GM21515 (cell line): ENCODE measurements at regions not wholly inside any gene's neighbourhood (a gene's known extent, or its start where the extent isn't known, plus 50 kb on each side); places are given as distances from the start of the nearest gene placed in this dataset.
"Not testable (repeated sequence)": the region's sequence is repeated elsewhere in the genome, so short reads cannot be mapped to it uniquely, and the experiment has no call there.

Experiments
- ATAC-seq: cut with Tn5 transposase; IDR thresholded peaks from one replicate; pipeline ENCODE4 v1.9.1; 2021; ENCODE audit not compliant: unreplicated experiment

DNA sequence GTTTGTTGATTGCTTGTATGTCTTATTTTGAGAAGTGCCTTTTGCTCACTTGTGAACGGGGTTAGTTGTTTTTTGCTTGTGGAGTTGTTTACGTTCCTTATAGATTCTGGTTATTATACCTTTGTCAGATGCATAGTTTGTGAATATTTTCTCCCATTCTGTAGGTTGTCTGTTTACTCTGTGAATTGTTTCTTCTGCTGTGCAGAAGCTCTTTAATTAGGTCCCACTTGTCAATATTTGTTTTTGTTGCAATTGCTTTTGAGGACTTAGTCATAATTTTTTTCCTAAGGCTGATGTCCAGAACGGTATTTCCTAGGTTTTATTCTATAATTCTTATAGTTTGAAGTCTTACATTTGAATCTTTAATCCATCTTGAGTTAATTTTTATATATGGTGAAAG, 285.3 kb upstream of the GADL1 start:
- ATAC-seq = no peak

DNA sequence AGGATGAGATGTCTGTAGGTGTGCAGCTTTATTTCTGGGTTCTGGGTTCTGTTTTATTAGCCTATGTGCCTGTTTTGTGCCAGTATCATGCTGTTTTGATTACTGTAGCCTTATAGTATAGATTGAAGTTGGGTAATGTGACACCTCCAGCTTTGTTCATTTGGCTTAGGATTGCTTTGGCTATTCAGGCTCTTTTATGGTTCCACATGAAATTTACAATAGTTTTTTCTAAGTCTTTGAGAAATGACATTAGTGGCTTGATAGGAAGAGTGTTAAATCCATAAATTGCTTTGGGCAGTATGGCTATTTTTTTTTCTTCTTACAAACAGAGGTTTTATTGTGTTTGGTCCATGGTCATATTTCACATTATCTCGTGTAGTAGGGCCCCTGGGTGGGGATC, 285.8 kb upstream of the GADL1 start:
- ATAC-seq = no peak

DNA sequence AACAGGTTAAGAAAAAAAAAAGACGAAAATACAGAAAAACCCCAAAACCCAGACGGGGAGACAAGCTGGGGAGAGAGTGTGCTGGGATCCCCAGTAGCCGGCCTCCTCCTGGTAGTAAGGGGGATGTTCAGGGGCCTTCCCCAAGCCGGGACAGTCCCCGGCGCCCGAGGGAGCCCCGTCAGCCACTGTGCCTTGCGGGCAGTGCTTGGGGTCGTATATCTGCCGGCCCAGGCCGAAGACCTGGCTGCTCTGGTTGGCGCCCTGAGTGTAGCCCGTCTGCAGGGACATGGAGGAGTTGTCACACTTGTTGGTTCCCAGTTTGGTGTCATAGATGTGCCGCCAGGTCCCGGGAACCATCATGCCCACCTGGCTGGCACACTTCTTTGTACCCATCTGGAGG, 287.2 kb upstream of the GADL1 start:
- no peak for ATAC-seq

DNA sequence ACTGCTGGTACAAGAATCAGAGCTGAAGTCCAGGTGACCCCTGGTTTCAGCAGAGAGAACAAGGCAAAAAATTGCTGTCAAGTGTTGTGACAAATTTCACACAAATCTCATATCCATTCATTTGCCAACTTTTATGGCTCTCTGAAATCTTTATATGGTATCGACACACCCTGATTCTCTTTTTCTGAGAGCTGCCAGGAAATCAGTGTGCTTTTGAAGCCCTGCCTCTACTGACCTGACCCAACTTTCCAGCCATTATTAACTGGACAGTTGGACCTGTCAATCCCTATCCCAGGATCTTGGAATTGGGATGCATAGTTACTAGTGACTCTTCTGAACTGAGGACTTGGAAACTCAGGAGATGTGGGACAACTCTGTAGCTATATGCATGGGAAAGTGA, 288.2 kb upstream of the GADL1 start:
- no peak for ATAC-seq

DNA sequence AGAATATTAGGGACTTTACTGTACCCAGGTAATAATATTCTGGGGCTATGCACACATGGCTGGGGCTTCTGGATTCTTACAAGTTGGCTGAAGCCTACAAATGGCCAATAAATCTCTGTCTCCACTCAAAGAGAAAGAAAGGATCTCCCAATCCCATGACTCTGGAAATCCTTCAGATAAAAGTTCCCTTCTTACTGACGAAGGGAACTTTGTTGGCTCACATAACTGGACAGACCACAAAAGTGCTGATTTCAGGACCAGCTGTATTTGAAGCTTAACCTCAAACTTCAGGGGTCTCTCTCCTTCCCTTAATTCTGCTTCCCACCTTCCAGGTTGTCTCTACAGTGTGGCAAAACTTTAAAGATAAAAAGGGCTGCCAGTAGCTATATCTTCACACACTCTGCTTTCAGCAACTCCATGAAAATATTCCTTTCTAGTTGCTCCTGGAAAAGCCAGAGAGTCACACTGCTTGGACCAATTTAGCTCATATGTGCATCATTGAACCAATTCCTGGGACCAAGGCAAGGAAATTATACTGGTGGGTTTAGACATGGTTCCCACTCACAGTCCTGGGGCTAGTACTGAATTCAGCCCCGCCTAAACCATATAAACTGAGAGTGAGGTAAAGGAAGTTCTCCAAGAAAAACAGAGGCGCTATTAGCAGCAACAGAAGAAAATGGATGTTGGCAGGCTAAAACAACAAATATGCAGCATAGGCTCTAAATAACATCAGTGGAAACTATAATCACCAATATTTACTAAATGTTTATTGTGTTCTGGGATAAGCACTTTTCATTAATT, 290.0 kb upstream of the GADL1 start:
- no peak for ATAC-seq

DNA sequence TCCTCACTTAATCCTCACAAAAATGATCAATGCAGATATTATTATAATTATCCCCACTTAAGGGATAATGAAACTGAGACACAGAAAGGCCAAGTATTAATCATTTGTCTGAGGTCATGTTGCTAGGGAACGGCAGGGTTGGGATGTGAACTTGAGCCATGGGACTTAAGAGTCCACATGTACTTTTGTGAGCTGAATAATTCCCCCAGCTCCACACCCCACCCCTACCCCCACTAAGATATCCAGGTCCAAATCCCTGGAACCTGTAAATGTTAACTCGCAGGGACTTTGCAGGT, 290.5 kb upstream of the GADL1 start:
- ATAC-seq = no peak

DNA sequence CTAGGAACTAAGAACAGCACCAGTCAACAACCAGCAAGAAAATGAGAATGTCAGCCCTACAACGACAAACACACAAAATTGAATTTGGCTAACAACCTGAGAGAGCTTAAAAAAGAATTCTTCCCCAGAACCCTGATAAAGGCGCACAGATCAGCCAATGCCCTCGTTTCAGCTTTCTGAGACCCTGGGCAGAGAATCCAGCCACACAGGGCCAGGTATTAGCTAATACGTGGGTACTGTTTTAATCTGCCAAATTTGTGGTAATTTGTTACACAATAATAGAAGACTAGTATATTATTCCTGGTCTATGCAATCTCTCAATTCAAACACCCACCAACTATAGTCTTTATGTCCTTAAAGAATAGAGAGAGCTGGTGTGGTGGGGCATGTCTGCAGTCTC, 291.6 kb upstream of the GADL1 start:
- no peak for ATAC-seq

DNA sequence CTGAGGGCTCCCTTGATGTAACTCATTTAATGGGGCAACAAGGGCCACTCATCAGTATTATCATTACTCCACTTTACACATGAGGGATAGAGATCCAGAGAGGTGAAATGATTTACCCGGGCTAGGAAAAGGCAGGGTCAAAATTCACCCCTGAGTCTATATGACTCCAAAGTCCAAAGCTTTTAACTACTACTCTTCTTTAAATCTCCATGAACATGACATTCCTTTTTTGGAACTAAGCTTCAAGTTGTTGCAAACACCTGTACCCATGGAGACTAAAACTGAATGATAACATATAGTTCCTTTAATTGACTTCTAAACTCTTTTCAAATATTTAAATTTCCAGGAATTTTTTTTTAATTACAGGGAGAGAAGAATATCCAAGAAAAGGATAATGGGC, 292.9 kb upstream of the GADL1 start:
- no peak for ATAC-seq

DNA sequence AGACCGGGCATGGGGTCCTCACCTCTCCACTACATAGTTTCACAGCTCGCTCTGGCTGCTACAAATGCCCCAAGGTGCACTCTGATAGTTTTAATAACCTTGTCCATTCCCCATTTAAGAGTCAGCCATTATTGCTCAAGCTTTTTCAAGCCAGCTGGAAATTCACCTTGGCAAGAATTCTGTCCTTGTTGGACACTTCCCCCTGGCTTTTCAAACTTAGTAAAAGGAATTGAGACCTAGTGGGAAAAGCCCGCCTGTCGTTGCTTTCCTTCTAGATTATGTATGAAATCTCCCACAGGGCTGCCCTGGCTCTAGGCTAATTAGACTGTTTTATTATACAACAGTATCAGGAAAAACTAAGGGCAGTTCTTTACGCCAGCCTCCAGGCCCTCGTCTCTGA, 293.7 kb upstream of the GADL1 start:
- no peak for ATAC-seq

DNA sequence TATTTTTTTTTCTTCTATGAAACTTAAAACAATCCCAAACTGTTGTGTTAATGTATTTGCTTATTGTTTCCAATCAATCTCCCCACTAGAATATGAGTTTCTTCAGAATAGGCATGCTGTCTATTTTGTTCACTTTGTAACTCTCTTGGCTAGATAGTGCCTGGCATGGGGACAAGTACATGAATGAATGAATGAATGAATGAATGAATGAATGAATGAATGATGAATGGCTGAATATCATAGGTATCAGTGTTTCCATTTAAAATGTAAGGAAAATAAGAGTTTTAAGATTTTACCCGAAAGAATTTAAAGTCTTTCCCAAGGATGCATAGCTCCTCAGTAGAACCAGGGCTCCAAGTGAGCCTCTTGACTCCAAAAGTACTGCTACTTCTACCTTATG, 294.9 kb upstream of the GADL1 start:
- ATAC-seq = no peak

DNA sequence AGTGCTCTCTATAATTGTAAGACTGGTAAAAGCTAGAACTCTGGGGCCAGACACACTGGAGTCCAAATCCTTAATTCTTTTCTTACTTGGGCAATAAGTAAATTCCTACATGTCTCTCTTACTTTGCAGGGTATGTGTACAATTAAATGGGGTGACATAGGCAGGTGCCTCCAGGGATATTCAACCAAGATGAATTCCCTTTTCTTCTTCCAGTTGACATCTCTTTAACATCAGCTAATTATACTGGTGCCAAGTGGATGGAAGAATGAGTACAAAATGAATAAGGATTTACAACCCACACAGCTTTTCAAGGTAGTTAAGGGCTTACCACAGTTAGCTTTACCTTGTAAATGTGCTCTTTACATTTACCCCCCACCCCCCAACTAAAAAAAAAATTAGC, 295.5 kb upstream of the GADL1 start:
- ATAC-seq = no peak

DNA sequence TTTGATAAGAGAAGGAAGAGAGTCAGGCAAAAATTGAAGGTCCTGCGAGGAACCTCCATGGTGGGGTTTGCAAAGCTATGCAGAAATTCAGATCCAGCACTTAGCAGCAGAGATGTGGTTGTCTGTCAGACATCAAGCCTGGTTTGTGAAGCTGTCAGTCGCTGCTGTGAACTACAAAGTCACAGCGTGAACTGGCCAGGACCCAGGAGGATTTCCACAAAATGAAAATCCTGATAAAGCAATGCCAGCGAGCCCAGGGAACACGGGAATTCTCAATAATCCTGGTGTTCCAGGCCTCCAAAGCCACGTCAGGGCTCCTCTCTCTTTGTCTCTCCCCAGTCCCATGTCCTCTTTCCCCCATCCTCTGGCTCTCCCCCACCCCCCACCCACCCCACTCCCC, 296.9 kb upstream of the GADL1 start:
- no peak for ATAC-seq

DNA sequence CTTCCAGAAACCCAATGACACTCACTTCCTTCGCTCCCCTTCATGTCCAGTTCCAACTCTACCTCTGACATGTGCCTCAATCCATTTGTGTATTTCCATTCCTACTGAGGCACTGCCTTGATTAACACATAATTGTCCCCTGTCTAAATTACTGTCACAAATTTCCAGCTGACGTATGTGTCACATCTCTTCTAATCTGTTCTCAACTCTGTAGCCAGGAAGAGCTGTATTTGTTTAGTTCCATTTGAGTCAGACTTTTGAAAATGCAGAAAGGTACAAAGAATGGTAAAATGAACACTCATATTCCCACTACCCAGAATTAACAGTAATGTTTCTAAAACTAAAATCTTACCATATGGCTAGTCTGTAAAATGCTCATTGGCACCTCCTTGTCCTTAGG, 299.0 kb upstream of the GADL1 start:
- no peak for ATAC-seq

DNA sequence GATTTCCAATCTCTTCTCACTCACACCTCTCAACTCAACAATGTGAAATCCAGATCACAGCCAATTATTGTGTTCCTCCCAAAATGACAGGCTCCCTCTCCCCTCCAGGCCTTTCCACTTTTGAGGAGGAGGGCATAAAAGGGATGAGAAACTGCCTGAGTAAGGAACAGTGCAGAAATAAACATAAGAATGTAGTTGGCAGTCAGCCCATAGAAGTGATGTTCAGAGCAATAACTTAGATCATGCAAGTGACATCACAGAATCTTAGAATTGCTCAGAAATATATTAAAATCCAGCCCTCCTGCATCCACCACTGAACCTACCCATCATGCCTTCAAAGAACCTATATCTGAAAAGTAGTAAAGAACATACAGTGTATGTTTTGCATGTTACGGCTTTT, 299.4 kb upstream of the GADL1 start:
- no peak for ATAC-seq

DNA sequence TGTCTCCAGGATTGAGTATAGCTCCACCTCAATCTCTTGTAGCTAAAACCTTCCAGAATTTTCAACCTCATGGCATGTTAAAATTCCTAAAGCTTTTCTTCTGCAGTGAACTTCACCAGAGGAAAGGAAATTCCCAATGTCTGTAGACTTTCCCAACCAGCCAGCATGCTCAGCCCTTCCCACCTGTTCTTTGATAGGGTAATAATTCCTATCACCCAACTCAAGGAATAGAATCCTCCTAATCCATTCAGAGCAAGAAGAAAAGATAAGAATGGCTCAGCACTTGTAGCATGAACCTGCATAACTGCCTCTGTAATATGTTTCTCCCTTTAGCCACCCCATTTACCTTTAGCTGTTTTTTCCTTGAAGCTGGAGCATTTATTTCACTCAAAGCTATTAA, 301.8 kb upstream of the GADL1 start:
- no peak for ATAC-seq

DNA sequence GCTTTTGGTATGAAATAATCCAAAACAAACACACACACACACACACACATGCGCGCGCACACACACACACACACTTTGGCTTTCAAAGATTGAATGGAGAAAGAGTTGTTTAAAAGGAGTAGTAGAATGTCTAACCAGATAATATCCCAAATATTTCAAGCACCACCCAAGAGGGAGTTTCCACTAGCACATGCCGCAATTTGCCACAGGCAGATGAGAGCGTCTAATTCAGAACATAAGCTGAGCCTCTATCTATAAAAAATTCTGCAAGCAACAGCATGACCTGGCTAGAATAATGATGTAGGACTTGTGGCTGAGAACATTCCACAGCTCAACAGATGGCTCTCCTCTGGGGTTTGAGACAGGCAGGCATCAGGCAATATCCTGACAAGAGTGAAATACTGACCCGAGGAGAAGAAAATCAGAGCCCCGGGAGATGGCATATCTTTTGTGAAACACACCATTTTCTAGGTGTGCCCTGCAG, 302.5 kb upstream of the GADL1 start:
- no peak for ATAC-seq

DNA sequence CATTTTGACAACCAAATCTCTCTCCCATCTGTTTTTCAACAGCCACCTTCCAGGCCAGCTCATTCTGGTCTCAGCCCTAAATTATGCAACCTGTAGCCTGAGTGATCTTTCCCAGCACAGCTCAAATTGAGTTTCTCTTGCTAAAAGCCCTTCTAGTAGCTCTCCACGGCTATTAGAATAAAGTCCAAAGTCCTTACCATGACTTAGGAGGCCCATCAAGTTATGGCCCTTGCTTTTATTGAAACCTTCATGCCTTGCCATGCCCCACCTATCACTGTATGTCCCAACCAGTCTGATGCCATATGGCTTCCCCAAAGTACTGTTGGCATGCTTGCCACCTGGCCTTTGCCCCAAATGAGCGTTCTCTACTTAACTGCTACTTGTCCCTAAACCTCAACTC, 303.5 kb upstream of the GADL1 start:
- ATAC-seq = no peak

DNA sequence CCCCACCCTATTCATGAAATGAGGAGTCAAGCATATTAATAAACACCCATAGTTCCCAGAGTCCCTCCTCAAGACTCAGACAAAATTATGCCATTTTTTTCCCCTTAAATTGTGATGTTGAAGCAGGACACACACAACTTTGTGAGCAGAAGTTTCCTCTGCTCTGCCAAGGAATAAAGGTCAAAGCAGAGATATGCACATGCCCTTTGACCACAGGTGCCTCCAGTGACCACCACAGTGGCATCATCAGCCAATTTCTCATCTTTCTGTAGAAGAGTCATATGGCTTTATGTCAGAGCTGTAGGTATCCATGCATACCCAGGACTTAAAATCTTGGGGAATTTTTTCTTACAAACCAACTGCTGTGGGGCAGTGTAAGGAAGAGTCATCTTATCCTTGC, 304.4 kb upstream of the GADL1 start:
- ATAC-seq = no peak

DNA sequence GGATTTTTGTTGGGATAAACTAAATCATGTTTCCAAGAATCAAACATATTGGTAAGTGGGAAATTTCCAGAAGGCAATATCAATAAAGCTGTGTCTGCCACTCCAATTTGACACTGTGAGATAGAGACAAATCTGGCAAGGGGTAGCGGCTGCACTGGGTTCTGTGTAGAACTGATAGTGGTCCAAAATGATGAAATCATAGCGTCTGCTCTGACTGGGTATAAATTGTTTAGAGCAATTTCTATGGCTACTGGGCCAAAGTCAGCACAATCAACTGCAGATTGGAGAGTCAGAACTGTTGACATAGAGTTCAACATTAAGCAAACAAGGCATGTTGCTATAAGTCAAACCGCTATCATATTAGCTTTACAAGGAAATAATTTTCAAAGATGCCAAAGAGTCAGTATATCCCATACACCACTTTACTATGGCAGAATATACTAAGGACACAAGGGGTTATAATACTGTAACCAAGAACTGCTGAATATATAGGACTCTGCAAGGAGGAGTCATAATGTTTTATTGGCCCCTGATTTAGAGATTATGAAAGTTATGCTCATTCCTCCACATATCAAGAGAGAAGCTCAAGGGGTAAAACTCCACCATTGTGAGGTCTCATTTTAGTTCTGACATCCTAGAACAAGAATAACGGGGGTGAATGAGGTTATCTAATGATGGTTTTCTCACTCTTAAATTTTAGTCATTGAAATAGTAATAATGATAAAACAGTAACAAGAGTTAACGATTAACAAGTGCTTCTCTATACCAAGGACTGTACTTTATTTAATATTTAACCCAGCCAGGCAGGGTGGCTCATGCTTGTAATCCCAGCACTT, 309.7 kb upstream of the GADL1 start:
- ATAC-seq = no peak

DNA sequence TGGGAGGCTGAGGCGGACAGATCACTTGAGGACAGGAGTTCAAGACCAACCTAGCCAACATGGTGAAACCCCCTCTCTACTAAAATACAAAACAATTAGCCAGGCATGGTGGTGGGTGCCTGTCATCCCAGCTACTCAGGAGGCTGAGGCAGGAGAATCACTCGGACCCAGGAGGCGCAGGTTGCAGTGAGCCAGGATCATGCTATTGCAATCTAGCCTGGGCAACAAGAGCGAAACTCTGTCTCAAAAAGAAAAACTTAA, 310.3 kb upstream of the GADL1 start:
- not testable (repeated sequence) for ATAC-seq

DNA sequence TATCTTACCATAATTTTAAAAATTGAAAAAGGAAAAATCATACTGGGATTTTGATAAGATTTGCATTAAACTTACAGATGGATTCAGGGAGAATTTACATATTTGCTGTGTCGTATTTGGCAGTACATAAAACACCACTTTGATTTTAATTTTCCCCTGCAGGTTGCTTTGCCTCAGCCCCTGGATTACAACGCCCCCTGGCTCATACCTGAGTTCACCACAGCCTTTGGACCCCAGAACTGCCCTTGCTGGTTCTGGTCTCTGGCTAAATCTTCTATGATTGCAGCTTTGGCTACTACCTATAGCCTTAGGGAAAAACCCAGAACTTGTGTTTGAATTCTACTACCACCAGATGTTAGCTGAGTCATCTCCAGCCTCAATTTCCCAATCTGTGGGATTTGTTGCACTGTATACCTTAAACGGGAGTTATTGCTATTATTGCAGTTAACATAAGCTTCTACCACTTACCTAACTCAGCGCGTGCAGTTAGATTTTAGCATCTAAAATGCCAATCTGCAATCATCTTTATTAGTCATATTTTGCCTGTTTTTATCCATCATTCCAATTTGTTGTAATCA, 315.7 kb upstream of the GADL1 start:
- ATAC-seq = no peak

DNA sequence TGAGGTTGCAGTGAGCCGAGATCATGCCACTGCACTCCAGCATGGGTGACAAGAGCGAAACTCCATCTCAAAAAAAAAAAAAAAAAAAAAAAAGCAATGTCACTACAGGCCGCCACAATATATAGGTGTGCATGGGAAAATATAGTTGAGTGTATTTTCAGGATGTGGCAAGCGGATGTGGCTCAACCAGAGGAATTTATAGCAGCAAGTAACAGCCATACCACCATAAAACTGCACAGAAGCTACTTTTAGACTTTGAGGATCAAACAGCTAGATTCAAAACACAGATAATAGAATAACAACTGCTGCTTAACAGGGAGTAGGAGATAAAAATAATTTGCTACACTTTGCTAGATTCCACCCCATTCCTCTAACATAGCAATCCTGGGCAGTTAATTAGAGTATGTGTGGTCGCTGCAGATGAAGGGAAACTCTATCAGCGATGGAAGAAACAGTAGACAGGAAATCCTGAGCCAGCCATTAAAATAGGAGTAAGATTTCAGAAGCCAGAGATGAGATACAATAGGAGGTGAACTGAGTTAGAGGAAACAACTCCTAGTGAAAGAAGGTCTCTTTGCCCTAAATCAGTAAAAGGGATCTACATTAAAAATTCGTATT, 318.7 kb upstream of the STT3B start:
- ATAC-seq = peak; percentile 63
